ENCODE measurements at regions not wholly inside any gene's neighbourhood (a gene's known extent, or its start where the extent isn't known, plus 50 kb on each side); places are given as distances from the start of the nearest gene placed in this dataset.

- no peak for DNase-seq (ENCODE audit: low read depth, low spot score)
- Histone ChIP-seq H2AFZ (ENCODE audit: control insufficient read depth, low read length) (no peak overlapping the region), H3K9me3 (ENCODE audit: control insufficient read depth, low read depth, low read length) (no peaks in the 10 kb centered on the region), H3K27me3 (ENCODE audit: control insufficient read depth, extremely low read depth, insufficient read depth, low read length) (no peaks in the 10 kb centered on the region), H3K4me1 (ENCODE audit: control insufficient read depth, extremely low read depth, insufficient read depth, low read length) (no peaks in the 10 kb centered on the region), H3K4me3 (ENCODE audit: control insufficient read depth in 2 of 3, extremely low read depth in 1 of 3, insufficient read depth in 2 of 3, low read depth in 1 of 3, low read length in 3 of 3) (no peak overlapping the region), H3K4me2 (ENCODE audit: control insufficient read depth, extremely low read depth, insufficient read depth, low read depth, low read length) (no peak overlapping the region), H3K27ac (ENCODE audit: control insufficient read depth, insufficient read depth, low read length) (no peak overlapping the region), H3K36me3 (ENCODE audit: control insufficient read depth in 2 of 2, extremely low read depth in 1 of 2, insufficient read depth in 2 of 2, low read length in 2 of 2) (no peaks in the 10 kb centered on the region), H4K20me1 (ENCODE audit: control insufficient read depth, extremely low read depth, insufficient read depth, low read length) (no peaks in the 10 kb centered on the region), H3K79me2 (ENCODE audit: control insufficient read depth, insufficient read depth, low read length) (no peaks in the 10 kb centered on the region), H3K9me1 (ENCODE audit: control insufficient read depth, extremely low read depth, insufficient read depth, low read length) (no peaks in the 10 kb centered on the region), H3K9ac (ENCODE audit: control insufficient read depth, extremely low read depth, insufficient read depth, low read length) (no peak overlapping the region)
- no peak for FAIRE-seq
- dilution Hi-C loops (cut with MboI; ENCODE audit: extremely low pct_ligation_motif_present, low sequenced_read_pairs): no loop called here
- TF ChIP-seq EZH2 (IDR thresholded peaks at IDR 0.05; ENCODE audit: low read length) (no peak), CTCF (optimal IDR thresholded peaks at IDR 0.05 in 1 of 3, IDR thresholded peaks at IDR 0.05 in 1 of 3, conservative IDR thresholded peaks at IDR 0.05 in 1 of 3; ENCODE audit: extremely low read depth in 1 of 3, insufficient read depth in 2 of 3, low read length in 3 of 3) (no peak)
Observed at GRCh38 chr6:44627091-44627882, 239.8 kb downstream of the CDC5L start.

DNA sequence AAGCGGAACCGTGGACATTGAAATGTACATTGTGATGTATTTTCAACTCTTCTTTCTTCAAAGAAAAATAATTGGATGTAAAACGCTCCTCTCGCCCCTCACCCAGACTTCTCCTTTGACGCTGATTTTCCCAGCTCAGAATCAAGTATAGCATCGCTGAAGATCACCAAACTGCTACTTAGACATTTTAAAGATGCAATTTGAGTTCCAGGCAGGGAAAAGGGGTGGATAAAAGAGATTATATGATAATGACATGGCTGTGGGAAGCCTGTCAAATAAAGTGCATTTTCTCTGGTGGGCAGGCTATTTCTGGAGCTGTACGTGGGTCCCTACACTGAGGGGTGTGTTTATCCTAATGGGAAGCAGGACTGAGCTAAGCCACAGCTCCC lies 240.4 kb downstream of the CDC5L start:
- TF ChIP-seq EZH2 (IDR thresholded peaks at IDR 0.05; ENCODE audit: low read length) (no peak), CTCF (optimal IDR thresholded peaks at IDR 0.05 in 1 of 3, IDR thresholded peaks at IDR 0.05 in 1 of 3, conservative IDR thresholded peaks at IDR 0.05 in 1 of 3; ENCODE audit: extremely low read depth in 1 of 3, insufficient read depth in 2 of 3, low read length in 3 of 3) (no peak)
- Histone ChIP-seq H3K36me3 (ENCODE audit: control insufficient read depth in 2 of 2, extremely low read depth in 1 of 2, insufficient read depth in 2 of 2, low read length in 2 of 2) (no peaks in the 10 kb centered on the region), H3K27me3 (ENCODE audit: control insufficient read depth, extremely low read depth, insufficient read depth, low read length) (no peaks in the 10 kb centered on the region), H3K4me2 (ENCODE audit: control insufficient read depth, extremely low read depth, insufficient read depth, low read depth, low read length) (no peak overlapping the region), H3K27ac (ENCODE audit: control insufficient read depth, insufficient read depth, low read length) (no peak overlapping the region), H3K9me1 (ENCODE audit: control insufficient read depth, extremely low read depth, insufficient read depth, low read length) (no peaks in the 10 kb centered on the region), H2AFZ (ENCODE audit: control insufficient read depth, low read length) (no peak overlapping the region), H3K9me3 (ENCODE audit: control insufficient read depth, low read depth, low read length) (no peaks in the 10 kb centered on the region), H3K4me3 (ENCODE audit: control insufficient read depth in 2 of 3, extremely low read depth in 1 of 3, insufficient read depth in 2 of 3, low read depth in 1 of 3, low read length in 3 of 3) (no peak overlapping the region), H3K4me1 (ENCODE audit: control insufficient read depth, extremely low read depth, insufficient read depth, low read length) (no peaks in the 10 kb centered on the region), H4K20me1 (ENCODE audit: control insufficient read depth, extremely low read depth, insufficient read depth, low read length) (no peaks in the 10 kb centered on the region), H3K79me2 (ENCODE audit: control insufficient read depth, insufficient read depth, low read length) (no peaks in the 10 kb centered on the region), H3K9ac (ENCODE audit: control insufficient read depth, extremely low read depth, insufficient read depth, low read length) (no peak overlapping the region)
- dilution Hi-C loops (cut with MboI; ENCODE audit: extremely low pct_ligation_motif_present, low sequenced_read_pairs): no loop called here
- DNase-seq (ENCODE audit: low read depth, low spot score): no peak
- FAIRE-seq: no peak
